HG02970 (cell line): ENCODE measurements at regions not wholly inside any gene's neighbourhood (a gene's known extent, or its start where the extent isn't known, plus 50 kb on each side); places are given as distances from the start of the nearest gene placed in this dataset.

ENCODE experiments used
- ATAC-seq: cut with Tn5 transposase; IDR thresholded peaks from one replicate; pipeline ENCODE4 v1.9.1; 2021; ENCODE audit warnings: mild to moderate bottlenecking, moderate library complexity, moderate number of reproducible peaks; ENCODE audit not compliant: unreplicated experiment, low FRiP score

GRCh38 chr3:124089214-124089613 lies 97.3 kb upstream of the ROPN1 start:
- no peak for ATAC-seq

GRCh38 chr3:124091716-124092115 lies 99.8 kb upstream of the ROPN1 start:
- no peak for ATAC-seq

- ATAC-seq, result no peak
Observed at GRCh38 chr3:124092811-124093210, 100.9 kb upstream of the ROPN1 start.

GRCh38 chr3:124094496-124094895 lies 102.6 kb upstream of the ROPN1 start:
- ATAC-seq, result no peak

- ATAC-seq, result no peak
Observed at GRCh38 chr3:124097362-124098131, 105.6 kb upstream of the ROPN1 start.

- no peak for ATAC-seq
Observed at GRCh38 chr3:124101643-124102042, 109.7 kb upstream of the ROPN1 start.

- no peak for ATAC-seq
Observed at GRCh38 chr3:124107104-124107890, 115.4 kb upstream of the ROPN1 start.

DNA sequence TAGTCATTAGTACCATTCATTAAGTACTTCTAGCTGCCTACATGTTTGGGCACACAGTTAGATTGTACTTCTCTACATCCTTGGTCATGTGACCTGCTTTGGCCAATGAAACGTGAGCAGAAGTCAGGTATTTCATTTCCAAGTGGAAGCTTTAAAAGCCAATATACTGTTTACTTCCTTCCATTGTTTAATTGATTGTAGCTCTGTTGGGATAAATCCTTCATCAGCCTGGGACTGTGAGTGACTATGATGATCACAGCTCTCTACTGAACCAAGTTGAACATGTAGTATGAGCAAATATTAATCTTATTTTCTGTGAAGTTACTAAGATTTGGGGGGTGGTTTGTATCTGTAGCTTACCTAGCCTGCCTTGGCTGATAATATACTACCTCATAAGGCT lies 116.5 kb upstream of the ROPN1 start:
- ATAC-seq, result no peak

GRCh38 chr3:124113485-124113884 lies 121.6 kb upstream of the ROPN1 start:
- ATAC-seq, result no peak

- no peak for ATAC-seq
Observed at GRCh38 chr3:124115279-124115678, 123.4 kb upstream of the ROPN1 start.

DNA sequence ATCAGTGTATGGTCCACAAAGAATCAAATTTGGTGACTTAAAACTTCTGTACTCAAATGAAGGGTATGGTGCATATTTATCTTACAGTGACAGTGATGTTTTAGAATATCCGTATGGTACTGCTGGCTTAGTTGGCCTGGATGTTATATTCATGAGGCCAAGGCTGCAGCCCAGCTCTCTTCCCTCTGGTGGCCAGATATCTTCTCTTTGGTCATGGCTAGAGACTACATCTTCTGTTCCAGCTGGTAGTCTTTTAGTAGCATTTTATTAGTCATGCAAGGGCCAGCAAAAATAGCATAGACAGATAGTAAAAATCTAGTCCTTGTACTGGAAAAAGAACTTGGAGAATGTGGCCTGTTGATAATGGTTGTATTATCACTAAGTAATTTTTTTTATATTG lies 124.0 kb upstream of the ROPN1 start:
- ATAC-seq, result no peak

- no peak for ATAC-seq
Observed at GRCh38 chr3:124116906-124117305, 125.0 kb upstream of the ROPN1 start.

GRCh38 chr3:124117486-124117885 lies 125.6 kb upstream of the ROPN1 start:
- no peak for ATAC-seq

- no peak for ATAC-seq
Observed at GRCh38 chr3:124118397-124118796, 126.5 kb upstream of the ROPN1 start.

GRCh38 chr3:124119056-124119716 lies 127.3 kb upstream of the ROPN1 start:
- ATAC-seq, result no peak

- ATAC-seq, result no peak
Observed at GRCh38 chr3:124121379-124122312, 129.7 kb upstream of the ROPN1 start.

DNA sequence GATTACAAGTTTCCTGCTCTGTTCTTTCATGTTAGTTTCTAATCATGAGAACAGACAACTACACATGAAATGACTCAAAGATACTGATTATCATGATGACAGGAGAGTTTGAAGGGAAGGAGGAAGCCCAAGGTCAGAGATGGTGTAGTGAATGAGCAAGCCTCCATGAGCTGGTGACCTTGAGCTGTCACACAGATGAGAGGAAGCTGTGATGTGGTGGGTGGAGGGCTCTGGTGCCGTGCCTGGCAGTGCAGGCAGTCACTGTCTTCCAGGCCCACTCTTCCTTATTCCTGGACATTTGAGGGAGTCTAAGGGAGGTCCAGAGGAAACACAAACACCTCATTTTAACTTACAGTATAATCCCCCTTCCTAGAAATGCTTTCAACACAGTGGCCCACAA lies 133.4 kb upstream of the ROPN1 start:
- ATAC-seq, result no peak

DNA sequence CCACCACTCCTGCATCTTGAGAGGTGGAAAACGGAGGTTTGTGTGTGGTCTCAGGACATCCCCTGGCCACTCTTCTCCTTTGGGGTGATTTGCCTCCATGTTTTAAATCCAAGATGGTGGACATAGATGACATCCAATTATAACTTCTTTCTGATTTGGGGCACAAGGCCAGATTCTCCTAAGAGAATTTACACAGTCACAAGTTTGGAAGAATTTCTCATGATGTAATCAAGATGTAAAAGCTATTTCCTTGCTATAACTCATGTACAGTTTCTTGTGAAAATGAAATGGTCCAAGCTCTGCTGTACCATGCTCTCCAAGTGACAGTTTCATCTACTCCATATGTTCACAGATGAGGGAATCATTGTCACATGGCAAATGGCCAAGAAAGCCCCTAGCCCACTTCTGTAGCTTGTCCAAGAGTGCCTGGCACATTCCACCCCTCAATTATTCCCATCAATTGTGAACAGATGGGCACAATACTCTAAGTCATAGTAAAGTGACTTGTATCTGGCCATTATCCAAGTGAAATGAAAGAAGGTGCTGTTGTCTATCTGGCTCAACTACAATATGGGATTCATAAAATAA lies 134.6 kb upstream of the ROPN1 start:
- no peak for ATAC-seq

DNA sequence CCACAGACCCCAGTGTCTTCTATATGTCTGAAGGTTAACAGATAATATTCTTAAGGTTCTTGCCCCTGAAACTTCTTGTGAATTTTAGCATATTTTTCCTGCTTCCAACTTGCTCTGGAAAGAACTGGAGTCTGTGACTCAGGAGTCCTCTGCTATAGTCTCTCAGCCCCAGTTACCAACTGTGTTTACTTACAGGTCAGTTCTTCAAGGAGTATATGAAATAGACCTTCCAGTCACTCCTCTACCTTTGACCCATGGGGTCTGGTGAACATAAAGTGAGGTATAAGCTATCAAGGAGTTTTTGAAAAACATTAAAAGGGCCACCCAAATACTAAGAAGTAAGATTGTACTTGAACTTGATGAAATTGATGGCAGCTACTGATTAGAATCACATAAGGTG lies 139.2 kb upstream of the ROPN1 start:
- ATAC-seq, result no peak

GRCh38 chr3:124131580-124131979 lies 139.7 kb upstream of the ROPN1 start:
- ATAC-seq, result no peak
